WTC11 (cell line): ENCODE measurements at regions not wholly inside any gene's neighbourhood (a gene's known extent, or its start where the extent isn't known, plus 50 kb on each side); places are given as distances from the start of the nearest gene placed in this dataset.
"Not testable (repeated sequence)": the region's sequence is repeated elsewhere in the genome, so short reads cannot be mapped to it uniquely, and the experiment has no call there.

ENCODE experiments used
- ATAC-seq: fragments of 200-7000 bp; cut with Tn5 transposase; 2 replicates; pipeline ENCODE4 v1.10.0; 2021; ENCODE audit warnings: mild to moderate bottlenecking, moderate library complexity
- CTCF ChIA-PET: fragments of 300-600 bp; sonication (Branson Sonifier 250); formaldehyde crosslinking; loops from one replicate; lab custom pipeline; 2021; ENCODE audit warnings: antibody characterized with exemption; lab: Charles Lee
- POLR2A ChIA-PET: fragments of 350-600 bp; sonication (Branson Sonifier 250); formaldehyde crosslinking; loops from one replicate; lab custom pipeline; 2021; ENCODE audit warnings: antibody characterized with exemption; lab: Charles Lee
- DNase-seq: peaks from one replicate; pipeline ENCODE4 v3.0.0; 2021; ENCODE audit warnings: low spot score
- H3K27ac Mint-ChIP-seq: 2 replicates; pipeline ENCODE4 v1.8.0; 2021; ENCODE audit warnings: mixed read lengths
- H3K27me3 Mint-ChIP-seq: 2 replicates; pipeline ENCODE4 v1.8.0; 2021; ENCODE audit warnings: low read depth, mild to moderate bottlenecking, moderate library complexity, mixed read lengths
- H3K36me3 Mint-ChIP-seq: 2 replicates; pipeline ENCODE4 v1.8.0; 2021; ENCODE audit warnings: mixed read lengths
- H3K4me1 Mint-ChIP-seq: 2 replicates; pipeline ENCODE4 v1.8.0; 2022; ENCODE audit warnings: mixed read lengths
- H3K4me3 Mint-ChIP-seq: 2 replicates; pipeline ENCODE4 v1.8.0; 2021; ENCODE audit warnings: mild to moderate bottlenecking, moderate library complexity, mixed read lengths
- H3K9me3 Mint-ChIP-seq: 2 replicates; pipeline ENCODE4 v1.8.0; 2021; ENCODE audit warnings: mixed read lengths
- AR ChIP-seq: fragments of 250-450 bp; sonication (Bioruptor Pico); IDR thresholded peaks from 2 replicates; pipeline ENCODE4 v1.9.0; 2021; ENCODE audit warnings: mild to moderate bottlenecking
- CREB1 ChIP-seq: sonication (generic); formaldehyde crosslinking; IDR thresholded peaks from 2 replicates; pipeline ENCODE4 v1.8.0; 2023; ENCODE audit warnings: mild to moderate bottlenecking, missing genetic modification reagents
- CREM ChIP-seq: sonication (generic); formaldehyde crosslinking; IDR thresholded peaks from 2 replicates; pipeline ENCODE4 v1.8.1; 2022; ENCODE audit warnings: mild to moderate bottlenecking, missing genetic modification reagents, moderate library complexity
- CTCF ChIP-seq: fragments of 200-600 bp; IDR thresholded peaks from 2 replicates; pipeline ENCODE4 v1.8.0; 2022; ENCODE audit warnings: antibody characterized with exemption
- E2F4 ChIP-seq: sonication (generic); formaldehyde crosslinking; IDR thresholded peaks from 2 replicates; pipeline ENCODE4 v1.8.1; 2022; ENCODE audit warnings: low read depth, mild to moderate bottlenecking, moderate library complexity, missing genetic modification reagents, borderline replicate concordance
- ERG ChIP-seq: fragments of 250-450 bp; sonication (Bioruptor Pico); IDR thresholded peaks from 2 replicates; pipeline ENCODE4 v1.8.0; 2021; ENCODE audit warnings: mild to moderate bottlenecking
- ESRRA ChIP-seq: sonication (generic); formaldehyde crosslinking; IDR thresholded peaks from 2 replicates; pipeline ENCODE4 v1.8.1; 2022; ENCODE audit warnings: mild to moderate bottlenecking, missing genetic modification reagents, borderline replicate concordance
- FOXP1 ChIP-seq: sonication (generic); formaldehyde crosslinking; IDR thresholded peaks from 2 replicates; pipeline ENCODE4 v1.8.0; 2022; ENCODE audit warnings: missing genetic modification reagents, mild to moderate bottlenecking, moderate library complexity, borderline replicate concordance
- JUN ChIP-seq: sonication (generic); formaldehyde crosslinking; IDR thresholded peaks from 2 replicates; pipeline ENCODE4 v1.8.0; 2023; ENCODE audit warnings: mild to moderate bottlenecking, missing genetic modification reagents
- MYBL2 ChIP-seq: sonication (generic); formaldehyde crosslinking; IDR thresholded peaks from 2 replicates; pipeline ENCODE4 v1.8.1; 2023; ENCODE audit warnings: mild to moderate bottlenecking, moderate library complexity, missing genetic modification reagents
- OVOL2 ChIP-seq: fragments of 250-450 bp; sonication (Bioruptor Pico); IDR thresholded peaks from 2 replicates; pipeline ENCODE4 v1.9.0; 2021; ENCODE audit warnings: mild to moderate bottlenecking, borderline replicate concordance
- SOX15 ChIP-seq: fragments of 250-450 bp; sonication (Bioruptor Pico); IDR thresholded peaks from 2 replicates; pipeline ENCODE4 v1.9.0; 2021; ENCODE audit warnings: mild to moderate bottlenecking
- STAT6 ChIP-seq: sonication (generic); formaldehyde crosslinking; conservative IDR thresholded peaks from 2 replicates; pipeline ENCODE4 v1.8.1; 2023; ENCODE audit warnings: mild to moderate bottlenecking, low read depth, missing genetic modification reagents, moderate library complexity
- TEAD1 ChIP-seq: sonication (generic); formaldehyde crosslinking; IDR thresholded peaks from 2 replicates; pipeline ENCODE4 v1.8.0; 2022; ENCODE audit warnings: mild to moderate bottlenecking, missing genetic modification reagents
- TEAD4 ChIP-seq: sonication (generic); formaldehyde crosslinking; IDR thresholded peaks from 2 replicates; pipeline ENCODE4 v1.8.0; 2022; ENCODE audit warnings: mild to moderate bottlenecking, missing genetic modification reagents
- TP53 ChIP-seq: sonication (generic); formaldehyde crosslinking; IDR thresholded peaks from 2 replicates; pipeline ENCODE4 v1.8.1; 2023; ENCODE audit warnings: mild to moderate bottlenecking, missing genetic modification reagents
- ZNF121 ChIP-seq: sonication (generic); formaldehyde crosslinking; IDR thresholded peaks from 2 replicates; pipeline ENCODE4 v1.8.0; 2023; ENCODE audit warnings: missing genetic modification reagents
- ZNF138 ChIP-seq: sonication (generic); formaldehyde crosslinking; conservative IDR thresholded peaks from 2 replicates; pipeline ENCODE4 v1.8.1; 2022; ENCODE audit warnings: mild to moderate bottlenecking, moderate library complexity, missing genetic modification reagents
- ZNF423 ChIP-seq: fragments of 250-450 bp; sonication (Bioruptor Pico); IDR thresholded peaks from 2 replicates; pipeline ENCODE4 v2.1.2; 2022; ENCODE audit warnings: mild to moderate bottlenecking, moderate library complexity
- ZNF671 ChIP-seq: fragments of 250-450 bp; sonication (Bioruptor Pico); IDR thresholded peaks from 2 replicates; pipeline ENCODE4 v1.8.0; 2021; ENCODE audit warnings: mild to moderate bottlenecking
- ZSCAN18 ChIP-seq: fragments of 250-450 bp; sonication (Bioruptor Pico); IDR thresholded peaks from 2 replicates; pipeline ENCODE4 v2.1.2; 2022; ENCODE audit warnings: mild to moderate bottlenecking, moderate library complexity

GRCh38 chr2:82939211-82939610 is 1519.9 kb downstream of the SUCLG1 start (continued):
- TF ChIP-seq E2F4 (CRISPR knock-in tag) (no peak), ZNF423 (CRISPR knock-in tag) (no peak), ESRRA (no peak), MYBL2 (CRISPR knock-in tag) (no peak), ERG (CRISPR knock-in tag) (no peak), STAT6 (no peak), CREB1 (CRISPR knock-in tag) (no peak), ZNF138 (CRISPR knock-in tag) (no peak), CREM (CRISPR knock-in tag) (no peak), AR (CRISPR knock-in tag) (no peak)
- TF ChIP-seq, all 79 proteins: peak for 0

- peaks cover 10% of the 10 kb centered on the region for H3K9me3 Mint-ChIP-seq
- CTCF ChIA-PET, H3K36me3 Mint-ChIP-seq, POLR2A ChIA-PET, ATAC-seq, DNase-seq, H3K27me3 Mint-ChIP-seq, H3K27ac Mint-ChIP-seq, H3K4me3 Mint-ChIP-seq: not testable (repeated sequence)
- peaks cover 12% of the 10 kb centered on the region for H3K4me1 Mint-ChIP-seq
Observed at GRCh38 chr2:82938321-82938845, 1520.7 kb downstream of the SUCLG1 start.

GRCh38 chr2:82913566-82913965 is 1545.5 kb downstream of the SUCLG1 start:
- DNase-seq: no peak
- TF ChIP-seq ZNF671 (CRISPR knock-in tag) (no peak), TEAD1 (CRISPR knock-in tag) (no peak), CTCF (no peak), ZSCAN18 (CRISPR knock-in tag) (no peak), ERG (CRISPR knock-in tag) (no peak), CREM (CRISPR knock-in tag) (no peak), TP53 (CRISPR knock-in tag) (no peak), FOXP1 (CRISPR knock-in tag) (no peak), JUN (no peak), SOX15 (CRISPR knock-in tag) (no peak), TEAD4 (CRISPR knock-in tag) (no peak), OVOL2 (CRISPR knock-in tag) (no peak), ZNF121 (CRISPR knock-in tag) (no peak)
- CTCF ChIA-PET: no interaction called here
- H3K4me1 Mint-ChIP-seq: no peaks in the 10 kb centered on the region
- no peak overlapping the region for H3K4me3 Mint-ChIP-seq
- POLR2A ChIA-PET: no interaction called here
- no peaks in the 10 kb centered on the region for H3K27me3 Mint-ChIP-seq
- H3K9me3 Mint-ChIP-seq: no peaks in the 10 kb centered on the region; the same call in 1 of the 2 replicates
- no peak overlapping the region for H3K27ac Mint-ChIP-seq
- no peaks in the 10 kb centered on the region for H3K36me3 Mint-ChIP-seq
- no peak for ATAC-seq
